NB4 (cell line): ENCODE measurements at regions not wholly inside any gene's neighbourhood (a gene's known extent, or its start where the extent isn't known, plus 50 kb on each side); places are given as distances from the start of the nearest gene placed in this dataset.

ENCODE experiments used
- DNase-seq: peaks from one replicate; pipeline ENCODE4 v3.0.0; 2010; ENCODE audit warnings: low read depth
- H3K4me3 ChIP-seq: one replicate; pipeline ENCODE4 v1.5.1; 2011; ENCODE audit warnings: mild to moderate bottlenecking, low read depth, low read length, moderate library complexity
- MYC ChIP-seq: IDR thresholded peaks from 2 replicates; pipeline ENCODE4 v1.6.1; 2011; ENCODE audit warnings: low read depth, low read length
- POLR2A ChIP-seq: IDR thresholded peaks from 2 replicates; pipeline ENCODE4 v1.6.1; 2011; ENCODE audit warnings: mild to moderate bottlenecking; ENCODE audit not compliant: insufficient read length; ENCODE audit errors: extremely low read depth
- TF ChIP-seq, protein P1 (sequence below): IDR thresholded peaks from one replicate; pipeline ENCODE4 v1.5.1; 2012; ENCODE audit warnings: low read depth, low read length
- TF ChIP-seq, protein P2 (sequence below): IDR thresholded peaks from 2 replicates; pipeline ENCODE4 v1.6.1; 2011; ENCODE audit warnings: low read depth, low read length

DNA sequence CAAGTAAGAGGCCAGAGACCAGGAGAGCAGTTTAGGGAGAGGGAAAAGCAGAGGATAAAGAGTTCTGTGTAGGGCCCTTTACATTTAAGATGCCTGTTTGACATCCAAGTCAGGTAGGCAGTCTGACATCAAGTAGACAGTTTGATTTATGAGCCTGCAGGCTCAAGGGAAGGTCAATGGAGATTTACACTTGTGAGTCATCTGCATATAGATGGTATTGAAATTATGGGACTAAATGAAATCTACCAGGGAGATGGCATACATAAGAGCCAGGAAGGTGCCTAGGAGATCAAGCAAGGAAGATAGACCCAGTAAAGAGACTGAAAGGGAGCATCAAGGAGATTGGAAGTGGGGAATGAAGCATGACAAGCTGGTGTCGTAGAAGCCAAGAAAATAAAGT, 212.4 kb upstream of the PKDCC start:
- DNase-seq: no peak
- H3K4me3 ChIP-seq: no peak overlapping the region
- TF ChIP-seq, protein P1, sequence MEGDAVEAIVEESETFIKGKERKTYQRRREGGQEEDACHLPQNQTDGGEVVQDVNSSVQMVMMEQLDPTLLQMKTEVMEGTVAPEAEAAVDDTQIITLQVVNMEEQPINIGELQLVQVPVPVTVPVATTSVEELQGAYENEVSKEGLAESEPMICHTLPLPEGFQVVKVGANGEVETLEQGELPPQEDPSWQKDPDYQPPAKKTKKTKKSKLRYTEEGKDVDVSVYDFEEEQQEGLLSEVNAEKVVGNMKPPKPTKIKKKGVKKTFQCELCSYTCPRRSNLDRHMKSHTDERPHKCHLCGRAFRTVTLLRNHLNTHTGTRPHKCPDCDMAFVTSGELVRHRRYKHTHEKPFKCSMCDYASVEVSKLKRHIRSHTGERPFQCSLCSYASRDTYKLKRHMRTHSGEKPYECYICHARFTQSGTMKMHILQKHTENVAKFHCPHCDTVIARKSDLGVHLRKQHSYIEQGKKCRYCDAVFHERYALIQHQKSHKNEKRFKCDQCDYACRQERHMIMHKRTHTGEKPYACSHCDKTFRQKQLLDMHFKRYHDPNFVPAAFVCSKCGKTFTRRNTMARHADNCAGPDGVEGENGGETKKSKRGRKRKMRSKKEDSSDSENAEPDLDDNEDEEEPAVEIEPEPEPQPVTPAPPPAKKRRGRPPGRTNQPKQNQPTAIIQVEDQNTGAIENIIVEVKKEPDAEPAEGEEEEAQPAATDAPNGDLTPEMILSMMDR: no peak
- TF ChIP-seq, protein P2, sequence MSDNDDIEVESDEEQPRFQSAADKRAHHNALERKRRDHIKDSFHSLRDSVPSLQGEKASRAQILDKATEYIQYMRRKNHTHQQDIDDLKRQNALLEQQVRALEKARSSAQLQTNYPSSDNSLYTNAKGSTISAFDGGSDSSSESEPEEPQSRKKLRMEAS: no peak
- no peak for TF ChIP-seq POLR2A

DNA sequence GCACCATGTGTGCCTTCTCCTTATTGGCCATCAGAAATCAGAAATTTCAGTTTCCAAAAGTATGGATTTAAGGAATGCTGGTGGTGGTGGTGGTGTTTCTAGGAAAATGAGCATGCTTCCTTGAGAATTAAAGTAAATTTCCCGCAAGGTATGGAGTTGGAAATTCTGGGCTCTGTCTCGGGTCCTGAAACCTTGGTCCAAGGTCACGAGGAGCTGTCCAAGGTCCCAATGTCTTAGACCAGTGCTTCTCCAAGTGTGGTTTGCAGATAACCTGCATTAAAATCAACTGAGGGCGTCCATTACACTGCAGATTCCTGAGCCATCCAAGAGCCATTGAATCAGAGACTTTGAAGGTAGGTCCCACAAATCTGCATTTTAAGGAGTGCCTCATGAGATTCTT, 210.9 kb upstream of the PKDCC start:
- no peak overlapping the region for H3K4me3 ChIP-seq
- DNase-seq: peak; percentile 67
- TF ChIP-seq, protein P1: no peak
- TF ChIP-seq POLR2A (no peak), MYC (no peak)
- TF ChIP-seq, protein P2: peak; percentile 51

DNA sequence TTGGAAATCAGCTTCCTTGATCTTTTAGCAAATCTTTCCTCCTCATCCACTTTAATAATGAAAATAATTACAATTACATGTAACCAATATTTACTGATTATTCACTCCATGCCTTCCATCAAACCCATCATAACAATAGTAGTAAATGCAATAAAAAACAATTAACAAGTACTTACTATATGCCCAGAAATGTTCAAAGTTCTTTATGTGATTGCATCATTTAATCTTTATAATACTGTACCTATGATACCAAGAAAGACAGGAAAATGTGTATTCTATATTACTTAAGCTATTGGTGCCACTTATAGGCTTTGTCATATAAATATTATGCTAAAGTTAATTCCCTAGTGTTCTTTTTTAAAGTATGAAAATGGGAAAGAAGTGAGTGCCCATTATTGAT, 210.2 kb upstream of the PKDCC start:
- DNase-seq: no peak
- TF ChIP-seq, protein P1: no peak
- TF ChIP-seq POLR2A (no peak), MYC (no peak)
- TF ChIP-seq, protein P2: no peak
- H3K4me3 ChIP-seq: no peak overlapping the region

DNA sequence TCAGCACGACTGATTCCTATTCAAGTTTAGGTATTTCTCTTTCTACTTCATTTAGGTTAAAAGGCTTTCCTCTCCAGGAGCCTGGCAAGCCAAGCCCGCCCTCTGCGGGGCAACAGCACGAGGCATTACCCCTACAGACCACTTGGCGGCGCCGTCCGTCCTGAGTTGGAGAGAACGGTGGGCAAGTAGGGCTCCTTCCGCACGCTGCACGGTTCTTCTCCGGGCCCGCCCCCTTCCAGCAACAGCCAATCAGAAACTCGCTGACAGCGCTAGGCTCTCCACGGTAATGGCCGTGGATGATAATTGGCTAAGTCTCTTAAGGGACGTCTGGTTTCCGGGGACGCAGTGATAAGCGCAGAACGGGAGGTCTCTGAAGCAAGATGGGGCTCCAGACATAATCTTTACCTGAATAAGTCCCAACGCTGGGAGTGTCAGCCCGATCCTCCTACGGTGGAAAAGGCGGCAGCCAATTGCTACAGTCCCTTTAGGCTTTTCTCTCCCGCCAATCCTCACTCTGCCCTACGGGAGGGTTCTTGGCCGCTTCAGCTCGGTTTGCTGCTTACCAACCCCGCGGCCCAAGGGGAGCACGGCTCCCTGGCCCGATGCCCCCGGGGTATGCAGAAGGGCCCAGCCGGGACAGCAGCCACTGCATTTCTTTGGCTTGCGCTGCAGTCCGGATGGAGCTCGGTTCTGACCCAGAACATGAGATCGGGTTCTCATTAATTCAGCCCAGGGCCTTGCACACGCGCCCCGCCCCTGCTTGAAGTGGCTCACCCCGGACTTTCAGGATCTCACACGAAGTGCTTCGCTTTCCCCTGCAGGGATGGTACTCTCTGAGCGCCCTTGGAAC, 206.9 kb upstream of the PKDCC start:
- peak overlapping the region; percentile 52 for H3K4me3 ChIP-seq
- TF ChIP-seq, protein P1: peak; percentile 83
- TF ChIP-seq, protein P2: 0 out of 2 replicates have a peak, but pooled peaks have one; percentile 29
- TF ChIP-seq MYC (no peak), POLR2A (no peak)
- DNase-seq: peak; percentile 85

DNA sequence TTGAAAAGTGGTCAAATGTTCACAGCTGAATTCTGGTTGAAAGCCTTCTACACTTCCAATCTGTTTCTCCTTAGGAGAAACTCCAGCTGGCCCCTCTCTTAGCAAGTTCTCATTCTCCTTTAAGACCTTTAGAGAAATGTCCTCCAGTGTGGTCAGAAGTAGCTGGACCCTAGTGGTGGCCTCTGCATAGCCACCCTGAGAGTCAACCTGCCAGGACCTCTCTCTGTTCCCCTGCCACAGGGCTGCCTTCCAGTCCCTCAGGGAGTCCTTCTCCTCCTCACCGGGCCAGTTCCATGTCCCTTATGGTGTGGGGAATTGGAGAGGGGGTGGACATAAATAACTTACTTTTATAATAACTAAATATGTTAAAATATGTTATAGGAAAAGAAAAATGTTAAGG, 200.9 kb upstream of the PKDCC start:
- DNase-seq: no peak
- no peak for TF ChIP-seq POLR2A
- TF ChIP-seq MYC: no peak
- TF ChIP-seq, protein P1: no peak
- no peak overlapping the region for H3K4me3 ChIP-seq
